HG03558 (cell line): ENCODE measurements at regions not wholly inside any gene's neighbourhood (a gene's known extent, or its start where the extent isn't known, plus 50 kb on each side); places are given as distances from the start of the nearest gene placed in this dataset.
"Not testable (repeated sequence)": the region's sequence is repeated elsewhere in the genome, so short reads cannot be mapped to it uniquely, and the experiment has no call there.

Experiments used
- ATAC-seq: cut with Tn5 transposase; IDR thresholded peaks from one replicate; pipeline ENCODE4 v1.9.1; 2021; ENCODE audit warnings: moderate number of reproducible peaks; ENCODE audit not compliant: unreplicated experiment; ENCODE audit errors: extremely low read depth

GRCh38 chr3:135622656-135623055 lies 342.9 kb upstream of the PPP2R3A start:
- ATAC-seq = no peak

DNA sequence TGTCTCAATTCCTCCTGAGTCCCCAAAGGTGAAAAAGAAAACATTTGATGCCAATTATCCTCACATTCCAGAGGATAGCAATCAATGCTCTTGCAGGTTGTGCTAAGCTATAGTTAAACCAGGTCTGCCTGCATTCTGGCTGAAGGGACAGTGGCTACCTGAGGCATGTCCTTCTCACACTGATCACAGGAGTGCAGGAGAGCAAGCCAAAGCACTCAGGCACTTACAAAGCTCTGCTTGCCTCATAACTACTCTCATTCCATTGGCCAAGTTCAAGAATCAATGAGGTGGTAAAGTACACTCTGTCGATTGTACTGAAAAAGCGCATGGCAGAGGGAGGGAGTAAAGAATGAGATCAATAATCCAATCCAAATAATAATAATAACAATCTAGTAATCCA lies 342.0 kb upstream of the PPP2R3A start:
- no peak for ATAC-seq

GRCh38 chr3:135627057-135627456 lies 338.5 kb upstream of the PPP2R3A start:
- no peak for ATAC-seq

DNA sequence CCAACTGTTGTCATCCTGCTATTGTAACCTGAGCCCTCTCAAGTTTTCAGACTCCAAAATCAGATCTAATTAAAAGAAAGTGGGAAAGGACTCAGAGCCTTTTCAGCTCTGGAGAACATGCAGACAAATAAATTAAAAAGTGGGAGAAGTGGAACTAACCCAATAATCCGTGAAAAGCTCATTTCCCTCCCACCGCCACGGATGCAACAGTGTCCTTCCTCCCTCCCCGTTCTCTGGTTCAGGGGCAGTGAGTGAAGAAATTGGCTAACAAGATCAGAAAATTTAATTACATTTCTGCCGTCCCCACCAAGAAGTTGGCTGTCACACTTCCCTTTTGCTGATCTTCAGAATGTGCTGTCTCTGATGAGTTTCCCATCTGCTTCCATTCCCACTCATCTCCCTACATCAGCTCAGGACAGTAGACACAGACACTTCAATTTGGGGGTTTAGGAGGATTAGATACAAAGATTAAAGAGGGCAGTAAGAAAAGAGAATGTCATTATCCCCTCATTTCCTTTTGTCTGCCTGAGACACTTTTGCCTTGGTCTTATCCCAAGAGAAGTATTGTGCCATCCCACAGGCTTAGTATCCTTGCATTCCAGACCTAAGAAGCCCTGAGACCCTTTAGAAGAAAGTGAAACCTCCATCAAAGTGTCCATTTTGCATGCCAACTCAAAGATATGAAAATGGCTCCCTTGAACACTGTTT lies 335.7 kb upstream of the PPP2R3A start:
- ATAC-seq = no peak

GRCh38 chr3:135632556-135633065 lies 332.9 kb upstream of the PPP2R3A start:
- ATAC-seq = no peak

DNA sequence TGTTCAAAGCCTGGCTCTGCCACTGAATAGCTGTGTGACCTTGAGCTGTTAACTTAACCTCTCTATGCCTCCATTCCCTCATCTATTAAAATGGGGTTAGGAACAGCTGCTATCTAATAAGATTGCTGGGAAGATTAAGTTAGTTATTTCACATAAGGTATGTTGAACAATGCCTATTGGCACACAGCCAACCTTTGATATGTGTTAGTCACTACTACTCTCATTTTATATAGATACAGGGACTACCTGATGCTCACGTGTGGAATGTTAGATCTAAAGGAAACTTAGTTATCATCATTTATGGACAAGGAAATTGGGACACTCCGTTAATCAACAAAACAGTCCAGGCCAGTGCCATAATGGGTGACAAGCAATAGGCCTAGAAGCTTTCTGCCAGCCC lies 332.4 kb upstream of the PPP2R3A start:
- ATAC-seq = no peak

DNA sequence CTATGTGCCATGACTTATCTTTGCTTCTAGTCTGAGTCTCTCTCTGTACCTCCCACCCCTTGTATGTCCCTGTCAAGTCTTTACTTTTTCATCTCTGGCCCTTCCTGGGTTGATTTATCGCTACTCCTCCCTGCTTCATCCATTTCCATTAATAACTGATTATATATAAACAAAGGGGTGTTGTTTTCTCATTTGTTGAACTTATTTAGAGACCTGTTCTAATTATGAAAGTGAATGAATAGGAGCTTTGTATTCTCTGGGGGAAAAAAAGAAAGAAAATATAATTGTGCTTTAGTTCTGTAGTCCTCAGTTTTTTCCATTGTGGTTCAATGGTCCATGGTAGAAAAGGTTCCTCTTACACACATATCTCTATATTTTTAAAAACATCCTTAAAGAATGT lies 328.9 kb upstream of the PPP2R3A start:
- ATAC-seq = no peak

DNA sequence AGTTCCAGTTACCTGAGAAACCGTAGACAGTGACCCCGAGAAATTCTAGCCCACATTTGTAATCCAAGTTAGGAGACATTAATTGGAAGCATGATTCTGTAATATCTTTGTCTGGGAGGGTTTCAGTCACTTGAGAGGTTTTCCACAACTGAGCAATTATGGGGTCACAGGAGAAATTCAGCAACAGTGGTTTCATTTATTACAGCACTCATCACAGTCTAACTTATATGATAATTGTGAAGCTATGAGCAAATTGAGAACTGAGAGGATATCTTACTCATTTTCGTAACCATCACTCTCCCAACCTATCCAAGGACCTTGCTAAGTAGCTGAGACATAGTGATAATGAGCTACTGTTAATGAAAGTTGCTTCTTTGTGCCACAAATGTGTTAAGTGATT lies 328.5 kb upstream of the PPP2R3A start:
- no peak for ATAC-seq

DNA sequence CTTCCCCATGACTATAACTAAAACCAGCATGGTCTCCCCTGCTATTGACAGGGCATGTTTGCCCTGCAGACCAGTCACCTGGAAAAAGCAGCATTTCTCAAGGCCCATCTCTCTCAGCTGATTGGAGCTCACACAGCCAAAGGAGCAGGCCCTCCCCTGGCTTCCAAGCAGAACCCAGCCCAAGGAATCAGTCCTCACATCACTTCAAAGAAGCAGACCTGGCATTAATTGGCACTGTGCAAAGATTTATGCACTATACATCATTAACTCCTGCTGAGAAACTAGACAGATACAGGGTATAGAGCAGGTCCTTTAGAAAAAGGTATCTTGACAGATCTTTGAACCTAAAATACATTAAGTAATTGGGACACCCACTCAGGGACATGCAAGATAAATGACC lies 323.8 kb upstream of the PPP2R3A start:
- ATAC-seq = no peak

DNA sequence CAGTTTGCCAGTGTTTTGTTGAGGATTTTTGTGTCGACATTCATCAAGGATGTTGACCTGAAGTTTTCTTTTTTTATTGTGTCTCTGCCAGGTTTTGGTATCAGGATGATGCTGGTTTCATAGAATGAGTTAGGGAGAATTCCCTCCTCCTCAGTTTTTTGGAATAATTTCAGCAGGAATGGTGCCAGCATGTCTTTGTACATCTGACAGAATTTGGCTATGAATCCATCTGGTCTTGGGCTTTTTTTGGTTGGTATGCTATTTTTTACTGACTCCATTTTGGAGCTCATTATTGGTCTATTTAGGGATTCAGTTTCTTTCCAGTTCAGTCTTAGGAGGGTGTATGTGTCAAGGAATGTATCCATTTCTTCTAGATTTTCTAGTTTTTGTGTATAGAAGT lies 320.0 kb upstream of the PPP2R3A start:
- no peak for ATAC-seq

DNA sequence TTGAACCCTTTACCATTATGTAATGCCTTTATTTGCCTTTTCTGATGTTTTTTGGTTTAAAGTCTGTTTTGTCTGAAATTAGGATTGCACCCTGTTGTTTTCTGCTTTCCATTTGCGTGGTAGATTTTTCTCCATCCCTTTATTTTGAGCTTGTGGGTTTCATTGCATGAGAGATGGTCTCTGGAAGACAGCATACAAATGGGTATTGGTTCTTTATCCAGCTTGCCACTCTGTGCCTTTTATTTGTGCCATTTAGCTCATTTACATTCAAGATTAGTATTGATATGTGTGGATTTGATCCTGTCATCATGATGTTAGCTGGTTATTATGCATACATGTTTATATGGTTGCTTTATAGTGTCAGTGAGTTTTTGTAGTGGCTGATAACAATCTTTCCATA lies 318.7 kb upstream of the PPP2R3A start:
- no peak for ATAC-seq

DNA sequence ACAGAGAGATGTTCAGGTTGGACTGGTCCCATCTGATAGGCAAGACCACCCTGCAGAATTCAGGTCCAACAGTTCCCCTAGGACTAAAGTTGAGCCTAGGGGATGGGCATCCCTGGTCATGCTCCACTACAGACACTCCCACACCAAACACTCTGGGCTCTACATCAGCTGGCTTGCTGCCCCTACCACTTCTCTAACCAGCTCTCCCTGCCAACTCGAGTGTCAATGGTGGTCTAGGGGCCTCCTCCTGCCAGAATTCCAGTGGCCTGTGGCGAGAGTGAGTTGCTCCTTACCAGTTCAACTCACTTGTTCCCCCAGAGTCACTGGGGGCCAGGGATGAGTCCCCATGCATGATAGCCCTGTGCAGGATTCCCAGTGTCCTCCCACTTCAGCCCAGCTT lies 316.2 kb upstream of the PPP2R3A start:
- ATAC-seq = no peak

GRCh38 chr3:135650309-135650708 lies 315.2 kb upstream of the PPP2R3A start:
- ATAC-seq = no peak

GRCh38 chr3:135652388-135652787 lies 313.1 kb upstream of the PPP2R3A start:
- no peak for ATAC-seq

DNA sequence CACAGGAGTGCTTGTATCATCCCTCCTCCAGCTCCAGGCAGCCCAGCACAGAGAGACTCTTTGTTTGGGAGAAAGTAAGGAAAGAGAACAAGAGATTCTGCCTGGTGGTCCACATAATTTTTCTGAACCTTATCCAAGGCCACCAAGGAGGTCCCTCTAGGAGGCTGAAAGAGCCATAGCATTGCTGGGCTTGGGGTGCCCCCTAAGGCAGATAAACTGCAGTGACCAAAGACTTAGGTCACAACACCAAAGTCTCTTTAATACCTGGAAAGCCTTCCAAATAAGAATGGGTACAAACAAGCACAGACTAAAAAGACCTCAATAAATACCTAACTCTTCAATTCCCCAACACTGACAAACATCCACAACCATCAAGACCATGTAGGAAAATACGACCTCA lies 310.2 kb upstream of the PPP2R3A start:
- no peak for ATAC-seq

DNA sequence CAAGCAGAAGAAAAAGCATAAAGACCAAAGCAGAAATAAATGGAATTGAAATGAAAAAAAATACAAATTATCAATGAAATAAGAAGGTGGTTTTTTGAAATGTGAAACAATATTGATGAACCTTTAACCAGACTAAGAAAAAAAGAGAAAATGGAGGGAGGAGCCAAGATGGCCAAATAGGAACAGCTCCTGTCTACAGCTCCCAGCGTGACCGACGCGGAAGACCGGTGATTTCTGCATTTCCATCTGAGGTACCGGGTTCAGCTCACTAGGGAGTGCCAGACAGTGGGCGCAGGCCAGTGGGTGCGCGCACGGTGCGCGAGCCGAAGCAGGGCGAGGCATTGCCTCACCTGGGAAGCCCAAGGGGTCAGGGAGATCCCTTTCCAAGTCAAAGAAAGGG lies 307.1 kb upstream of the PPP2R3A start:
- not testable (repeated sequence) for ATAC-seq

DNA sequence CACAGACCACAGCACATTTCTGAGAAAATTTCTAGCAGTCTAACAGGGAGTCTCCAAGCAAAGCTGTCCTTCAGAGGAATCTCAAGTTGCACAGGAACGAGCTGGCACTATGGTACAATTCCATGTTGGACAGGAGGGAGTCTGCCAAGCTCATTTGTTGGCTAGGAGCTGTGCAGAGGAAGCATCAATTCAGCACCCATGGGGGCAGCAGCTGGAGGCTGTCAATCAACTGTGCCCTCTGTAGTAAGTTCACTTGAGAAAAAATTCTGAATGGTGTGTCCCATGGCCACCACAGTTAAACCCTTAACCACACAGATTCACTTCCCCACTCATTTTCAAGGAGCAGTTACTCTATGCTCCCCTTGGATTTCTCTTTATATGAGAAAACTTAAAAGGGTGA lies 298.5 kb upstream of the PPP2R3A start:
- no peak for ATAC-seq

GRCh38 chr3:135674508-135674907 lies 291.0 kb upstream of the PPP2R3A start:
- no peak for ATAC-seq

GRCh38 chr3:135678386-135678785 lies 287.1 kb upstream of the PPP2R3A start:
- ATAC-seq = no peak

GRCh38 chr3:135688003-135688402 lies 277.5 kb upstream of the PPP2R3A start:
- ATAC-seq = no peak

DNA sequence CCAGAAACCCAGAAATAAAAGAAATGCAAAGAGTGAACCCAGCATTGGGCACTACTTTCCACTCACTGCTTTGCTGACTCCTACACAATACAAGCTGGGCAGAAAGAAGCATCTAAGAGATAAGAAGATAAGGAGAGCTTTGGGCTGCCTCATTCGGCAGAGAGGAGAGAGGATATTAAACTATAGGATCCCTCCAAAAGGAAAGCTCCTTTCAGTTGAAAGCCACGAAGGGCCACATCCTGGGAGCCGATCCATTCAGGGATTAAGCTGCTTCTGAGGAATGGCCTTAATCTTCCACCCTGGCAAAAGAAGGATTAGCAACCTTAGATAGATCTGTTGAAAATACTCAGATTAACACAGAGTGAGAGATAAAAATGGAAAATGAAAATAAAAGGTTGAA lies 274.9 kb upstream of the PPP2R3A start:
- no peak for ATAC-seq

DNA sequence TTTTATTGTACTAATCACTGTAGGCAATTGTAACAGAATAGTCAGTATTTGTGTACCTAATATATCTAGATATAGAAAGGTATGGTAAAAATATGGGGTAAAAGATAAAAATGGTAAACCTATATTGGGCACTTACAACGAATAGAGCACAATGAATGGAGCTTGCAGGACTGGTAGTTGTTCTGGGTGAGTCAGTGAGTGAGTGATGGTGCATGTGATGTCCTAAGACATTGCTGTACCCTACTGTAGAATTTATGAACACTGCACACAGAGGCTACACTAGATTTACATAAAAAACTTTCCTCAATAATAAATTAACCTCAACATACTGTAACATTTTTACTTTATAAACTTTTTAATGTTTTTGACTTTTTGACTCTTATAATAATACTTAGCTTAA lies 274.3 kb upstream of the PPP2R3A start:
- no peak for ATAC-seq
